Activated CD4-positive, alpha-beta T cell treated with anti-CD3 and anti-CD28 coated beads, Interleukin-2, amount 50 U/mL, for 16 hours (primary cell): ENCODE measurements at regions not wholly inside any gene's neighbourhood (a gene's known extent, or its start where the extent isn't known, plus 50 kb on each side); places are given as distances from the start of the nearest gene placed in this dataset.

Source experiments
- DNase-seq: peaks from one replicate; pipeline ENCODE4 v3.0.0-alpha.2; 2020

GRCh38 chr17:77763575-77763974 is 194.9 kb upstream of the TNRC6C start:
- DNase-seq = no peak

- no peak for DNase-seq
Observed at GRCh38 chr17:77765292-77765691, 193.2 kb upstream of the TNRC6C start.

- no peak for DNase-seq
Observed at GRCh38 chr17:77767148-77767547, 191.4 kb upstream of the TNRC6C start.

- DNase-seq = no peak
Observed at GRCh38 chr17:77768248-77768852, 190.2 kb upstream of the TNRC6C start.

DNA sequence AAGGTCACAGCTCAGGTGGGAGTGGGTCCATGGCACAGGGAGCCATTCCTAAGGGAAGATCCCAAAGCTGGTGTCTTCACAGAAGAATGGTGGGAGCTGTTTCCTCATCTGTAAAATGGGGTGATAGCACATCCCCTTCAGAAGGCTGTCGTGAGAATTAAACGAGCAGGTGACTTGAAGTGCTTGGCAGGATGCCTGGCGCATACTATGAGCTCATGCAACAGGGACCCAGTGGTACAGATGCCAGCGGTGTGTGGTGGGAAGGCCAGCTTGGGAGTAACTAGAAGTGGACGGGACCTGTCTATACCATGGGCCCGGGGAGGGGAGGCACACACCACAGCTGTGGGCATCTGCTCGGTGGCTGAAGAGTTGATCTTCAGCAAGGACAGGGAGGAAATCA is 189.3 kb upstream of the TNRC6C start:
- no peak for DNase-seq

DNA sequence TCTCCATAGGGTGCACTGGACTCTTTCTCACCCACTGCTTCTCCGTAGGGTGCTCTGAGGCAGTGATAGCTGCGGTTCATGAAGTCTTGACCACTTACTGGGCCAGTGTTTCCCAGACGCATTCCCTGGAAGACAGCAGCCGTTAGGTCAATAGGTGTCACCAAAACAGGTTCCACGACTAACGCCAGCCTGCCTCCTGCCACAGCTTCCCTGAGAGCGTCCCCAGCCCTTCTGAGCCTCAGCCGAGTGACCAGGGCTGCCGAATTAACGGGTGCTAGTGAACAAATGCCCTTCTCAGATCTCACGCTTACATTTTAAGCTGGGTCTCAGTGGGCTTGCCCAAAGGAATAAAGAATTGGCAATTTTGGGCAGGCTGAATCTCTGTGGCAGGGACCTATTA is 188.7 kb upstream of the TNRC6C start:
- no peak for DNase-seq

DNA sequence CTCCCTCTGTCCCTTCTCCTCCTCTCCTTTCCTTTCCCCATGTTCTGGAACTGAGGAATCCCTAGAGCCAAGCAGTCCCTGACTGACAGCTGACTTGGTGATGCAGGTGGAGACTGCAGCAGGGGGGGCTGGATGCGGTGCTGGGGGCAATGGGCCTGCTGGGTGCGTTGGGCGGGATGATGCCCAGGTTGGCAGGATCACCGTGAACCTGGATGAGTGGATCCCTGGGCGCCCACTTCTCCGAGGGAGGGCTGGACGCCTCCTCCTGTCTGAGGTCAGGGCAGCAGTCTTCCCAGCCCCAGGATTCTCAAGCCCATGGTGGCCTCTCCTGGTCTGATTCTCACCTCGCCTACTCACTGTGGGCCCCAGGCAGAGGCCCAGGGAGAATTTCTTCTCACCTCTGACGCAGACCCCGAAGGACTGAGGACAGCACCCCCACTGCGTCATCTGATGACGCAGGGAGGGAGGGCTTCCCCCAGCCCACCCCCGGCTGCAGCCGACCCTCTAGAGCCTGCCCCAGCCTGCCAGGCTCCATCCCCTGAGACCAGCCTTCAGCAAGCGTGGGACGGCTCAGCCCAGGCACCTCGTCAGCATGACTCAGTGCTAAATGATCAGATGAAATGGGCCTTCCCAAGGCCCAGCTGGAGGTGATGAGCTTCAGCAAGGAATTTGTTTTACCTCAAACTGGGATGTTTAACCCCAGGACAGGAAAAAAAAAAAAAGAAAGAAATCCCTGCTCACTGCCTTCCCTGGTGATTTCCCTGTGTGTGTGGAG is 188.0 kb upstream of the TNRC6C start:
- no peak for DNase-seq

DNA sequence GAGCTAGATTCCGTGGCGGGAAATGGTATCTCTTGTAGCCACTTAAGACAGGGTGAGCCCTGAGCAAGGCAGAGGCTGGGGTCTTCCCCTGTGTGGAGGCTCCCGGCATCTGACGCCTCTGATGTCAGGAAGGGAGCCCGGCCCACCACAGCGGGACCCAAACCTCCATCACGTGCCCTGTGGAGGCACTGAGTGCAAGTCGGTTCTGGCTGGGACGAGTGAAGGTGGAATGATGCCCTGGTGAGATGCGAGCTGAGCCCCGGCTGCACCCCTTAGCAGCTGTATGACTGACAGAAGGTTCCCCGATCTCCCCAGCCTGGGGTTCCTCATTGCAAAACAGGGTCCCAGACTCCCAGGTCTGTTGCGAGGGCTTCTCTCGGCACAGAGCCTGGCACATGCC is 187.4 kb upstream of the TNRC6C start:
- DNase-seq = no peak

GRCh38 chr17:77771587-77771986 is 186.9 kb upstream of the TNRC6C start:
- no peak for DNase-seq

DNA sequence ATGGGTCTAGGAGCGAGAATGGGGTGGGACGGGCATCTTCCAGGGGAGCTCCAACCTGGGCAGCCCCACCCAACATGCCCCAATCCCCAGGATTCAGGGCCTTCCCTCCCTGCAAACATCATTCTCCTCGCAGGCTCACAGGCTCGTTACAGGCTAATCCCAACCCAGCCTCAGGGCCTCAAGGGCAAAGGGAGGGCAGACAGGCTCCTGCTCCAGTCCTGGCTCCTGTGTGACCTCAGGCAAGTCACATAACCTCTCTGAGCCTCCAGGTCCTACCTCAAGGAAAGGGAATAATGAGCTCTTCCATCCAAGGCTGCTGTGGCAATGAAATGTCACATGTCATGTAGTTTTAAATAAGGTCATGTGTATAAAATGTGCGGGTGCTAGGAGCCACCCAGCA is 186.5 kb upstream of the TNRC6C start:
- no peak for DNase-seq

GRCh38 chr17:77772461-77772897 is 186.0 kb upstream of the TNRC6C start:
- peak; percentile 64 for DNase-seq

DNA sequence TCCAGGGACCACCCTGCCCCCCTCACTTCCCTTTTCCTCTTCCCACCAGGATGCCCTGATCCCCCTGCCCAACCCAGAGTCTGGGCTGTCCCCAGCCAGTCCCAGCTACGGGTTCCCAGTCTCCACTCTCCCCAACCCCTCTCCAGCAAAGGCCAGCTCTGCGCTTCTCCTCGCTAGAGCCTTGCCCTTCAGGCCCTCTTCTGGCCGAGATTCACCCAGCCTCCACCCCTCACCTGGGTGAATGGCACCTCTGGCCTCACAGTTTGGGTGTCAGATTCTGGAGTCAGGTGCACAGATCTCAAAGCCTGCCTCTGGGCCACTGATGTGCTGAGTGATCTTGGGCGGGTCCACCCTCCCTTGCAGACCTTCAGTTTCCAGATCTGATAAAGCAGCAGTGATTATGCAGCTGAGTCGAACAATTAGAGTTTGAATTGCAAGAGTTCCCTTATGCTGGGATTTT is 185.6 kb upstream of the TNRC6C start:
- no peak for DNase-seq

GRCh38 chr17:77774182-77774581 is 184.3 kb upstream of the TNRC6C start:
- DNase-seq = no peak

- no peak for DNase-seq
Observed at GRCh38 chr17:77778636-77779489, 179.6 kb upstream of the TNRC6C start.

- DNase-seq = no peak
Observed at GRCh38 chr17:77779711-77780539, 178.6 kb upstream of the TNRC6C start.

DNA sequence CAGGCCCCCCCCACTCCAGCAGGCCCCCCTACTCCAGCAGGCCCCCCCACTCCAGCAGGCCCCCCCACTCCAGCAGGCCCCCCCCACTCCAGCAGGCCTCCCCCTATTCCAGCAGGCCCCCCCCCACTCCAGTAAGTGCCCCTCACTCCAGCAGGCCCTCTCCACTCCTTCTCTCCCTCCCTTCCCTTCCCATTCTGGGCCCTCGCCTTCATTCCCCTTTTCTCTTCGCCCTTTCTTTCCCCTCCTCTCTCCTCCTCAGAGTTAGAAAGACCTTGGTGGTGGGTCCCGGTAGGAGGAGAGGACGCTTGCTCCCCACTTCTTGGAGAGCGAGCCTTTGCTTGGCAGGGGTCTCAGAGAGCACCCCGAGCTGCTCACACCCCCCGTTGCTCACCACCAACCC is 177.0 kb upstream of the TNRC6C start:
- DNase-seq = no peak

GRCh38 chr17:77782201-77782600 is 176.3 kb upstream of the TNRC6C start:
- peak; percentile 59 for DNase-seq

DNA sequence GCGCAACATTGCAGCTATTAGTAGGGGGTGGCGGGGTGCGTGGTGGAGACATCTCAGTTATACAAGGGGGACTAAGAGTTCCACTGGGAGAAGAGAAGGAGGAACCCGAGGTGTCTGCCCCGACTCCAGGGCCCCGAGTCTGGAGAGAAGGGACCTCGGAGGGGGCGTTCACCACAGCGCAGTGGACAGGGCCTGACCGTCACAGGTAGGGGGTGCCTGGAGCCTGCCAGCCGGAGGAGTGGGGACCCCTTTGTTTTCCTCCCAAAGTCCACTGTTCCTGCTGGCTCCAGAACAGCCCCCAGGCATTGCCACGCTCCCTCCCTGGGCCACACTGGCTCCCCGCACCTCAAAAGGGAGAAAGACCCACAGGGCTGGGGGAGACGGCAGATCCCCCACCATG is 175.9 kb upstream of the TNRC6C start:
- DNase-seq = no peak

- peak; percentile 77 for DNase-seq
Observed at GRCh38 chr17:77783991-77784820, 174.3 kb upstream of the TNRC6C start.

GRCh38 chr17:77785312-77785905 is 173.1 kb upstream of the TNRC6C start:
- no peak for DNase-seq

GRCh38 chr17:77786090-77786489 is 172.4 kb upstream of the TNRC6C start:
- DNase-seq = no peak
